ENCODE measurements at regions not wholly inside any gene's neighbourhood (a gene's known extent, or its start where the extent isn't known, plus 50 kb on each side); places are given as distances from the start of the nearest gene placed in this dataset.
"Not testable (repeated sequence)": the region's sequence is repeated elsewhere in the genome, so short reads cannot be mapped to it uniquely, and the experiment has no call there.

GRCh38 chr10:106033065-106033464 lies 1131.4 kb downstream of the SORCS1 start:
- DNase-seq (ENCODE audit: insufficient read length) (no peak), FAIRE-seq (no peak)
- TF ChIP-seq TAF1 (IDR thresholded peaks at IDR 0.05; ENCODE audit: borderline replicate concordance, low read depth, low read length): no peak
- TF ChIP-seq POLR2A (IDR thresholded peaks at IDR 0.05; ENCODE audit: low read depth, low read length): no peak
- no peak for TF ChIP-seq POLR2AphosphoS5 (IDR thresholded peaks at IDR 0.05; ENCODE audit: low read depth, low read length)

- FAIRE-seq: no peak
- TF ChIP-seq POLR2AphosphoS5 (IDR thresholded peaks at IDR 0.05; ENCODE audit: low read depth, low read length) (no peak), POLR2A (IDR thresholded peaks at IDR 0.05; ENCODE audit: low read depth, low read length) (no peak)
- no peak for DNase-seq (ENCODE audit: insufficient read length)
These were observed 1132.0 kb downstream of the SORCS1 start for GRCh38 chr10:106032450-106033002.

GRCh38 chr10:106027240-106027639 lies 1137.3 kb downstream of the SORCS1 start:
- FAIRE-seq: no peak
- TF ChIP-seq POLR2AphosphoS5 (IDR thresholded peaks at IDR 0.05; ENCODE audit: low read depth, low read length): no peak
- TF ChIP-seq TAF1 (IDR thresholded peaks at IDR 0.05; ENCODE audit: borderline replicate concordance, low read depth, low read length): no peak
- no peak for TF ChIP-seq POLR2A (IDR thresholded peaks at IDR 0.05; ENCODE audit: low read depth, low read length)
- DNase-seq (ENCODE audit: insufficient read length): no peak

- no peak for DNase-seq (ENCODE audit: insufficient read length)
- FAIRE-seq: no peak
- TF ChIP-seq POLR2A (IDR thresholded peaks at IDR 0.05; ENCODE audit: low read depth, low read length) (no peak), POLR2AphosphoS5 (IDR thresholded peaks at IDR 0.05; ENCODE audit: low read depth, low read length) (no peak), TAF1 (IDR thresholded peaks at IDR 0.05; ENCODE audit: borderline replicate concordance, low read depth, low read length) (no peak)
These were observed 1139.2 kb downstream of the SORCS1 start for GRCh38 chr10:106025208-106025811.

GRCh38 chr10:106023329-106023728 lies 1141.2 kb downstream of the SORCS1 start:
- TF ChIP-seq POLR2AphosphoS5 (IDR thresholded peaks at IDR 0.05; ENCODE audit: low read depth, low read length): no peak
- no peak for TF ChIP-seq TAF1 (IDR thresholded peaks at IDR 0.05; ENCODE audit: borderline replicate concordance, low read depth, low read length)
- TF ChIP-seq POLR2A (IDR thresholded peaks at IDR 0.05; ENCODE audit: low read depth, low read length): no peak

GRCh38 chr10:106019559-106019958 lies 1144.9 kb downstream of the SORCS1 start:
- FAIRE-seq: not testable (repeated sequence)

More at GRCh38 chr10:106023329-106023728, 1141.2 kb downstream of the SORCS1 start:
- FAIRE-seq: no peak
- no peak for DNase-seq (ENCODE audit: insufficient read length)

GRCh38 chr10:106015369-106016199 lies 1148.9 kb downstream of the SORCS1 start:
- FAIRE-seq; DNase-seq (ENCODE audit: insufficient read length): not testable (repeated sequence)

More at GRCh38 chr10:106019559-106019958, 1144.9 kb downstream of the SORCS1 start:
- not testable (repeated sequence) for DNase-seq (ENCODE audit: insufficient read length)

- FAIRE-seq: no peak
- no peak for TF ChIP-seq POLR2A (IDR thresholded peaks at IDR 0.05; ENCODE audit: low read depth, low read length)
- no peak for TF ChIP-seq POLR2AphosphoS5 (IDR thresholded peaks at IDR 0.05; ENCODE audit: low read depth, low read length)
- TF ChIP-seq TAF1 (IDR thresholded peaks at IDR 0.05; ENCODE audit: borderline replicate concordance, low read depth, low read length): no peak
These were observed 1153.3 kb downstream of the SORCS1 start for GRCh38 chr10:106011250-106011649.

GRCh38 chr10:106000721-106001120 lies 1163.8 kb downstream of the SORCS1 start:
- FAIRE-seq (no peak), DNase-seq (ENCODE audit: insufficient read length) (no peak)
- TF ChIP-seq POLR2A (IDR thresholded peaks at IDR 0.05; ENCODE audit: low read depth, low read length) (no peak), POLR2AphosphoS5 (IDR thresholded peaks at IDR 0.05; ENCODE audit: low read depth, low read length) (no peak), TAF1 (IDR thresholded peaks at IDR 0.05; ENCODE audit: borderline replicate concordance, low read depth, low read length) (no peak)

More at GRCh38 chr10:106011250-106011649, 1153.3 kb downstream of the SORCS1 start:
- DNase-seq (ENCODE audit: insufficient read length): no peak

GRCh38 chr10:105993609-105994008 lies 1170.9 kb downstream of the SORCS1 start:
- TF ChIP-seq POLR2A (IDR thresholded peaks at IDR 0.05; ENCODE audit: low read depth, low read length) (no peak), POLR2AphosphoS5 (IDR thresholded peaks at IDR 0.05; ENCODE audit: low read depth, low read length) (no peak), TAF1 (IDR thresholded peaks at IDR 0.05; ENCODE audit: borderline replicate concordance, low read depth, low read length) (no peak)
- no peak for DNase-seq (ENCODE audit: insufficient read length)
- no peak for FAIRE-seq

- no peak for DNase-seq (ENCODE audit: insufficient read length)
- no peak for FAIRE-seq
- TF ChIP-seq TAF1 (IDR thresholded peaks at IDR 0.05; ENCODE audit: borderline replicate concordance, low read depth, low read length): no peak
These were observed 1171.6 kb downstream of the SORCS1 start for GRCh38 chr10:105992928-105993327.

GRCh38 chr10:105990529-105990928 lies 1174.0 kb downstream of the SORCS1 start:
- FAIRE-seq (no peak), DNase-seq (ENCODE audit: insufficient read length) (no peak)
- no peak for TF ChIP-seq POLR2A (IDR thresholded peaks at IDR 0.05; ENCODE audit: low read depth, low read length)
- no peak for TF ChIP-seq POLR2AphosphoS5 (IDR thresholded peaks at IDR 0.05; ENCODE audit: low read depth, low read length)
- TF ChIP-seq TAF1 (IDR thresholded peaks at IDR 0.05; ENCODE audit: borderline replicate concordance, low read depth, low read length): no peak

All from GM12892 (cell line).